IMR-90 (cell line): ENCODE measurements at regions not wholly inside any gene's neighbourhood (a gene's known extent, or its start where the extent isn't known, plus 50 kb on each side); places are given as distances from the start of the nearest gene placed in this dataset.

Experiments
- ATAC-seq: fragments of 200-7000 bp; cut with Tn5 transposase; 2 replicates; pipeline ENCODE4 v1.9.1; 2020; ENCODE audit warnings: low read depth, mild to moderate bottlenecking, moderate library complexity
- BruUV-seq: library from RNA; stranded (reverse); fragments of 400-500 nt; replicated peaks from 2 replicates; lab custom pipeline; 2021; lab: Mats Ljungman, UMichigan
- CTCF ChIA-PET: fragments of 300-600 bp; formaldehyde crosslinking; extraction: SDS; loops from one replicate; lab custom pipeline; 2021; ENCODE audit warnings: antibody characterized with exemption; lab: Yijun Ruan, JAX
- POLR2A ChIA-PET: fragments of 300-600 bp; sonication (Branson Sonifier 250); formaldehyde crosslinking; loops from one replicate; lab custom pipeline; 2022; ENCODE audit warnings: antibody characterized with exemption; ENCODE audit not compliant: unreplicated experiment; lab: Charles Lee
- DNase-seq: peaks from one replicate; pipeline ENCODE4 v3.0.0; 2013
- H2AFZ ChIP-seq: replicated peaks from 2 replicates; pipeline ENCODE3; 2013; ENCODE audit warnings: low read length, mild to moderate bottlenecking; ENCODE audit not compliant: poor library complexity
- H2AK5ac ChIP-seq: 2 replicates; pipeline ENCODE4 v1.6.1; 2013; ENCODE audit warnings: low read depth, low read length, inconsistent platforms
- H2AK9ac ChIP-seq: replicated peaks from 2 replicates; pipeline ENCODE3; 2013; ENCODE audit warnings: mild to moderate bottlenecking, low read depth, low read length, moderate library complexity; ENCODE audit not compliant: poor library complexity
- H2BK120ac ChIP-seq: 2 replicates; pipeline ENCODE4 v1.6.1; 2013; ENCODE audit warnings: low read depth, low read length, inconsistent platforms
- H2BK15ac ChIP-seq: 3 replicates; pipeline ENCODE4 v1.6.1; 2013; ENCODE audit warnings: low read depth, low read length, inconsistent platforms
- H2BK20ac ChIP-seq: 2 replicates; pipeline ENCODE4 v1.6.1; 2013; ENCODE audit warnings: low read depth, mild to moderate bottlenecking, inconsistent platforms, low read length, moderate library complexity
- H2BK5ac ChIP-seq: 2 replicates; pipeline ENCODE4 v1.6.1; 2013; ENCODE audit warnings: mild to moderate bottlenecking, low read depth, low read length, inconsistent platforms; ENCODE audit not compliant: poor library complexity, severe bottlenecking
- H3K14ac ChIP-seq: replicated peaks from 2 replicates; pipeline ENCODE4 v1.6.1; 2013; ENCODE audit warnings: low read depth, low read length, inconsistent platforms
- H3K18ac ChIP-seq: 2 replicates; pipeline ENCODE4 v1.6.1; 2013; ENCODE audit warnings: low read depth, low read length, control low read depth
- H3K23ac ChIP-seq: 2 replicates; pipeline ENCODE4 v1.6.1; 2013; ENCODE audit warnings: low read depth, low read length, inconsistent platforms
- H3K27ac ChIP-seq: 2 replicates; pipeline ENCODE4 v1.5.1; 2013; ENCODE audit warnings: mild to moderate bottlenecking, control low read depth, low read length; ENCODE audit not compliant: insufficient read depth
- H3K27me3 ChIP-seq: 2 replicates; pipeline ENCODE4 v1.6.1; 2013; ENCODE audit warnings: low read length; ENCODE audit not compliant: control insufficient read depth, insufficient read depth
- H3K36me3 ChIP-seq: 2 replicates; pipeline ENCODE4 v1.6.1; 2013; ENCODE audit warnings: low read length, mixed read lengths; ENCODE audit not compliant: control insufficient read depth, insufficient read depth
- H3K4ac ChIP-seq: 2 replicates; pipeline ENCODE4 v1.6.1; 2013; ENCODE audit warnings: low read depth, low read length, inconsistent platforms
- H3K4me1 ChIP-seq: 2 replicates; pipeline ENCODE4 v1.6.1; 2013; ENCODE audit warnings: low read length, mixed read lengths; ENCODE audit not compliant: control insufficient read depth, insufficient read depth
- H3K4me2 ChIP-seq: 2 replicates; pipeline ENCODE4 v1.6.1; 2013; ENCODE audit warnings: low read depth, mild to moderate bottlenecking, control low read depth, low read length, moderate library complexity
- H3K4me3 ChIP-seq: 2 replicates; pipeline ENCODE4 v1.5.1; 2013; ENCODE audit warnings: low read depth, mild to moderate bottlenecking, control low read depth, low read length, moderate library complexity; ENCODE audit not compliant: insufficient read depth
- H3K56ac ChIP-seq: 2 replicates; pipeline ENCODE4 v1.6.1; 2013; ENCODE audit warnings: low read length, inconsistent platforms; ENCODE audit not compliant: insufficient read depth; ENCODE audit errors: extremely low read depth
- H3K79me1 ChIP-seq, 2 experiments: 2 replicates each; pipeline ENCODE4 v1.6.1; 2013; ENCODE audit warnings: low read length in 2 of 2, inconsistent platforms in 1 of 2, low read depth in 1 of 2
- H3K9ac ChIP-seq: 2 replicates; pipeline ENCODE4 v1.6.1; 2013; ENCODE audit warnings: low read depth, low read length, control low read depth
- H3K9me1 ChIP-seq: 2 replicates; pipeline ENCODE4 v1.6.1; 2013; ENCODE audit warnings: low read length, inconsistent platforms; ENCODE audit not compliant: insufficient read depth
- H3K9me3 ChIP-seq: 2 replicates; pipeline ENCODE4 v1.6.1; 2013; ENCODE audit warnings: low read length; ENCODE audit not compliant: control insufficient read depth, insufficient read depth
- H4K20me1 ChIP-seq: 2 replicates; pipeline ENCODE4 v1.6.1; 2013; ENCODE audit warnings: low read length, inconsistent platforms; ENCODE audit not compliant: insufficient read depth
- H4K5ac ChIP-seq: 2 replicates; pipeline ENCODE4 v1.6.1; 2013; ENCODE audit warnings: mild to moderate bottlenecking, low read depth, low read length, control low read depth
- H4K8ac ChIP-seq, 2 experiments: 2 replicates each; pipeline ENCODE4 v1.6.1; 2013; ENCODE audit warnings: low read depth in 2 of 2, low read length in 2 of 2, control low read depth in 1 of 2, inconsistent platforms in 1 of 2
- H4K91ac ChIP-seq: 2 replicates; pipeline ENCODE4 v1.6.1; 2013; ENCODE audit warnings: low read depth, low read length, inconsistent platforms; ENCODE audit not compliant: insufficient read depth
- CEBPB ChIP-seq: IDR thresholded peaks from 2 replicates; pipeline ENCODE4 v1.6.1; 2012; ENCODE audit warnings: low read depth, low read length, improper control_type of control experiment
- CHD1 ChIP-seq: IDR thresholded peaks from 2 replicates; pipeline ENCODE4 v1.6.1; 2012; ENCODE audit warnings: low read depth, low read length, improper control_type of control experiment
- FOS ChIP-seq: fragments of 150-350 bp; IDR thresholded peaks from 2 replicates; pipeline ENCODE4 v1.6.1; 2016; ENCODE audit warnings: low read depth, low read length
- MAFK ChIP-seq: IDR thresholded peaks from 2 replicates; pipeline ENCODE4 v1.6.1; 2012; ENCODE audit warnings: low read depth, low read length, improper control_type of control experiment
- MAZ ChIP-seq: IDR thresholded peaks from 2 replicates; pipeline ENCODE4 v1.6.1; 2012; ENCODE audit warnings: low read depth, mild to moderate bottlenecking, low read length, improper control_type of control experiment, moderate library complexity, borderline replicate concordance
- NFE2L2 ChIP-seq: fragments of 150-350 bp; IDR thresholded peaks from 2 replicates; pipeline ENCODE4 v1.6.1; 2016; ENCODE audit warnings: low read depth, mild to moderate bottlenecking, low read length
- RCOR1 ChIP-seq: IDR thresholded peaks from 2 replicates; pipeline ENCODE4 v1.6.1; 2012; ENCODE audit warnings: mild to moderate bottlenecking, low read length, improper control_type of control experiment; ENCODE audit not compliant: insufficient replicate concordance
- RFX5 ChIP-seq: IDR thresholded peaks from 2 replicates; pipeline ENCODE4 v1.8.0; 2012; ENCODE audit warnings: low read depth, mild to moderate bottlenecking, low read length, moderate library complexity
- SMC3 ChIP-seq: fragments of 150-350 bp; IDR thresholded peaks from 2 replicates; pipeline ENCODE4 v1.6.1; 2016; ENCODE audit warnings: low read depth, mild to moderate bottlenecking, antibody characterized with exemption, low read length, moderate library complexity
- USF2 ChIP-seq: fragments of 150-350 bp; IDR thresholded peaks from 2 replicates; pipeline ENCODE4 v1.6.1; 2017; ENCODE audit warnings: mild to moderate bottlenecking, antibody characterized with exemption, low read length, low read depth
- WGBS, 2 experiments: methylation state at CpG; one replicate each; pipeline versions ENCODE4 v1.1.5 to v1.1.7; 2013; ENCODE audit warnings: missing lambda C conversion rate in 2 of 2; ENCODE audit not compliant: insufficient read length in 1 of 2; ENCODE audit errors: extremely low coverage in 2 of 2; 5-methylcytosine and 5-hydroxymethylcytosine counted together
- dilution Hi-C: fragments of 300-500 bp; cut with HindIII; formaldehyde crosslinking; loops from one replicate; pipeline ENCODE4 v1.14.3; 2018; ENCODE audit warnings: low sequenced_read_pairs; ENCODE audit not compliant: unreplicated experiment
- in situ Hi-C: fragments of 300-500 bp; cut with MboI; formaldehyde crosslinking; loops from 3 replicates; pipeline ENCODE4 v1.14.3; 2019; ENCODE audit warnings: low sequenced_read_pairs, inconsistent platforms, mixed read lengths
- intact Hi-C: fragments of 100-400 bp; cut with micrococcal nuclease; formaldehyde crosslinking; loops from 2 replicates; pipeline ENCODE4 v1.10.0; 2022

GRCh38 chrX:40307871-40308270, 210.1 kb upstream of the BCOR start:
- Histone ChIP-seq H3K4me2 (no peak overlapping the region), H3K23ac (no peak overlapping the region), H3K4ac (no peak overlapping the region), H3K9ac (no peak overlapping the region), H2BK20ac (no peak overlapping the region), H2AK5ac (no peak overlapping the region), H2BK15ac (no peak overlapping the region), H2BK5ac (no peak overlapping the region), H3K9me1 (no peaks in the 10 kb centered on the region), H3K9me3 (peaks cover 2% of the 10 kb centered on the region; the same call in 1 of the 2 replicates), H4K5ac (no peak overlapping the region), H3K14ac (no peak overlapping the region), H3K4me1 (no peaks in the 10 kb centered on the region), H2AFZ (no peak overlapping the region), H3K36me3 (no peaks in the 10 kb centered on the region), H3K4me3 (no peak overlapping the region), H3K56ac (no peak overlapping the region), H4K8ac (no peak overlapping the region), H2BK120ac (no peak overlapping the region), H4K20me1 (no peaks in the 10 kb centered on the region), H3K27me3 (peaks cover 14% of the 10 kb centered on the region; the same call in 1 of the 2 replicates), H3K18ac (no peak overlapping the region), H3K27ac (no peak overlapping the region), H2AK9ac (no peak overlapping the region), H4K91ac (no peak overlapping the region), H3K79me1 (no peaks in the 10 kb centered on the region)
- ChIA-PET POLR2A (no interaction called here), CTCF (interaction anchor here (0.7 kb wide), 1 partner anchor 13 kb away, joined by 3 read pairs; no protein-coding TSS in a partner anchor)
- no TSS peak for BruUV-seq
- in situ Hi-C loops = no loop called here
- intact Hi-C loops = no loop called here
- WGBS, 2 experiments = 75% methylated on average over 8 of the region's 13 CpGs; no CpG with 5 or more reads in 1 of the 2 experiments
- dilution Hi-C loops = no loop called here
- TF ChIP-seq NFE2L2 (no peak), CEBPB (no peak), RCOR1 (no peak), CHD1 (no peak), USF2 (no peak), MAFK (no peak), RFX5 (no peak), FOS (no peak), MAZ (no peak), SMC3 (no peak)
- no peak for ATAC-seq
- DNase-seq = no peak
